Activated CD4-positive, alpha-beta T cell treated with anti-CD3 and anti-CD28 coated beads, Interleukin-2, amount 10 ng/mL, durations not matched to agents 24 days and 14 days (primary cell): ENCODE measurements at regions not wholly inside any gene's neighbourhood (a gene's known extent, or its start where the extent isn't known, plus 50 kb on each side); places are given as distances from the start of the nearest gene placed in this dataset.
A peak's percentile ranks its signal among the peaks of the same experiment; 100 is the strongest.

Source experiments
- DNase-seq: peaks from one replicate; pipeline ENCODE4 v3.0.0; 2022
- H3K27ac Mint-ChIP-seq: one replicate; pipeline ENCODE4 v1.8.0; 2022; ENCODE audit warnings: mild to moderate bottlenecking, mixed read lengths
- H3K27me3 Mint-ChIP-seq: one replicate; pipeline ENCODE4 v1.8.0; 2022; ENCODE audit warnings: mixed read lengths
- H3K36me3 Mint-ChIP-seq: one replicate; pipeline ENCODE4 v1.8.0; 2022; ENCODE audit warnings: low read depth, mild to moderate bottlenecking, mixed read lengths
- H3K4me1 Mint-ChIP-seq: one replicate; pipeline ENCODE4 v1.8.0; 2021; ENCODE audit warnings: mixed read lengths
- H3K4me3 Mint-ChIP-seq: one replicate; pipeline ENCODE4 v1.8.0; 2022; ENCODE audit warnings: mild to moderate bottlenecking, moderate library complexity, mixed read lengths
- H3K9me3 Mint-ChIP-seq: one replicate; pipeline ENCODE4 v1.8.0; 2021; ENCODE audit warnings: mixed read lengths
- intact Hi-C: fragments of 100-400 bp; cut with micrococcal nuclease; formaldehyde crosslinking; loops from one replicate; pipeline ENCODE4 v1.15.1; 2023

- H3K27ac Mint-ChIP-seq, result no peak overlapping the region
- H3K27me3 Mint-ChIP-seq, result no peaks in the 10 kb centered on the region
- H3K4me3 Mint-ChIP-seq, result no peak overlapping the region
- peaks cover 4% of the 10 kb centered on the region for H3K9me3 Mint-ChIP-seq
- peaks cover 8% of the 10 kb centered on the region for H3K36me3 Mint-ChIP-seq
- no peak for DNase-seq
- peaks cover 32% of the 10 kb centered on the region for H3K4me1 Mint-ChIP-seq
- intact Hi-C loops, result loop anchor here (2.0 to 5.0 kb wide), 3 partner anchors 23 to 467 kb away; partner anchors contain the start of genes AKT3 and DESI2
Observed at GRCh38 chr1:244318078-244318477, 133.6 kb downstream of the ADSS2 start.

GRCh38 chr1:244318512-244318911 is 133.2 kb downstream of the ADSS2 start:
- peak overlapping the region; percentile 60 for H3K27ac Mint-ChIP-seq
- intact Hi-C loops, result loop anchor here (2.0 to 5.0 kb wide), 3 partner anchors 22 to 468 kb away; partner anchors contain the start of genes AKT3 and DESI2
- peaks cover 35% of the 10 kb centered on the region for H3K4me1 Mint-ChIP-seq
- H3K36me3 Mint-ChIP-seq, result peaks cover 8% of the 10 kb centered on the region
- DNase-seq, result peak; percentile 70
- no peak overlapping the region for H3K4me3 Mint-ChIP-seq
- peaks cover 4% of the 10 kb centered on the region for H3K9me3 Mint-ChIP-seq
- H3K27me3 Mint-ChIP-seq, result no peaks in the 10 kb centered on the region

GRCh38 chr1:244319283-244320132 is 132.2 kb downstream of the ADSS2 start:
- peak overlapping the region; percentile 60 for H3K4me3 Mint-ChIP-seq
- peaks cover 8% of the 10 kb centered on the region for H3K36me3 Mint-ChIP-seq
- peaks cover 6% of the 10 kb centered on the region for H3K9me3 Mint-ChIP-seq
- H3K4me1 Mint-ChIP-seq, result peaks cover 43% of the 10 kb centered on the region
- H3K27me3 Mint-ChIP-seq, result no peaks in the 10 kb centered on the region
- H3K27ac Mint-ChIP-seq, result peak overlapping the region; percentile 84
- DNase-seq, result peak; percentile 85
- intact Hi-C loops, result loop anchor here (1.0 to 10.0 kb wide), 10 partner anchors 20 to 1065 kb away; partner anchors contain the start of genes AKT3, CEP170, COX20 and DESI2

GRCh38 chr1:244322181-244322580 is 129.5 kb downstream of the ADSS2 start:
- Mint-ChIP-seq H3K27ac (peak overlapping the region; percentile 93), H3K9me3 (peaks cover 7% of the 10 kb centered on the region), H3K36me3 (peaks cover 7% of the 10 kb centered on the region), H3K27me3 (no peaks in the 10 kb centered on the region), H3K4me3 (no peak overlapping the region), H3K4me1 (peaks cover 53% of the 10 kb centered on the region)
- no peak for DNase-seq
- intact Hi-C loops, result loop anchor here (5.0 to 10.0 kb wide), 3 partner anchors 513 to 1067 kb away; partner anchors contain the start of genes CEP170, COX20 and SDCCAG8

GRCh38 chr1:244322791-244323521 is 128.8 kb downstream of the ADSS2 start:
- Mint-ChIP-seq H3K27me3 (no peaks in the 10 kb centered on the region), H3K4me3 (peak overlapping the region; percentile 75), H3K27ac (peak overlapping the region; percentile 93), H3K36me3 (peaks cover 10% of the 10 kb centered on the region), H3K9me3 (peaks cover 10% of the 10 kb centered on the region), H3K4me1 (peaks cover 56% of the 10 kb centered on the region)
- intact Hi-C loops, result loop anchor here (1.0 to 10.0 kb wide), 6 partner anchors 24 to 1068 kb away; partner anchors contain the start of genes CEP170, COX20 and SDCCAG8
- peak; percentile 87 for DNase-seq

GRCh38 chr1:244324176-244324883 is 127.4 kb downstream of the ADSS2 start:
- Mint-ChIP-seq H3K36me3 (peaks cover 12% of the 10 kb centered on the region), H3K27me3 (no peaks in the 10 kb centered on the region), H3K9me3 (peaks cover 13% of the 10 kb centered on the region), H3K4me3 (peak overlapping the region; percentile 67), H3K4me1 (peaks cover 48% of the 10 kb centered on the region), H3K27ac (peak overlapping the region; percentile 93)
- DNase-seq, result peak; percentile 53
- intact Hi-C loops, result loop anchor here (5.0 to 10.0 kb wide), 3 partner anchors 510 to 1070 kb away; partner anchors contain the start of genes CEP170, COX20 and SDCCAG8

- intact Hi-C loops, result loop anchor here (10.0 kb wide), 2 partner anchors 510 to 1070 kb away; partner anchors contain the start of genes CEP170, COX20 and SDCCAG8
- Mint-ChIP-seq H3K27ac (peak overlapping the region; percentile 90), H3K36me3 (peaks cover 10% of the 10 kb centered on the region), H3K4me3 (peak overlapping the region; percentile 67), H3K4me1 (peaks cover 40% of the 10 kb centered on the region), H3K27me3 (peaks cover 1% of the 10 kb centered on the region), H3K9me3 (peaks cover 13% of the 10 kb centered on the region)
- DNase-seq, result peak; percentile 80
Observed at GRCh38 chr1:244325056-244325758, 126.5 kb downstream of the ADSS2 start.

- intact Hi-C loops, result loop anchor here (10.0 kb wide), 2 partner anchors 508 to 1072 kb away; partner anchors contain the start of genes CEP170, COX20 and SDCCAG8
- peaks cover 8% of the 10 kb centered on the region for H3K27me3 Mint-ChIP-seq
- no peak overlapping the region for H3K4me3 Mint-ChIP-seq
- H3K27ac Mint-ChIP-seq, result peak overlapping the region; percentile 7
- peak; percentile 50 for DNase-seq
- peaks cover 10% of the 10 kb centered on the region for H3K36me3 Mint-ChIP-seq
- H3K9me3 Mint-ChIP-seq, result peaks cover 13% of the 10 kb centered on the region
- peaks cover 38% of the 10 kb centered on the region for H3K4me1 Mint-ChIP-seq
Observed at GRCh38 chr1:244326757-244327156, 125.0 kb downstream of the ADSS2 start.

GRCh38 chr1:244327533-244327932 is 124.2 kb downstream of the ADSS2 start:
- Mint-ChIP-seq H3K4me3 (no peak overlapping the region), H3K4me1 (peaks cover 33% of the 10 kb centered on the region), H3K27me3 (peaks cover 10% of the 10 kb centered on the region), H3K36me3 (peaks cover 10% of the 10 kb centered on the region), H3K27ac (no peak overlapping the region), H3K9me3 (peaks cover 13% of the 10 kb centered on the region)
- no peak for DNase-seq
- intact Hi-C loops, result loop anchor here (10.0 kb wide), 2 partner anchors 507 to 1073 kb away; partner anchors contain the start of genes CEP170, COX20 and SDCCAG8

- Mint-ChIP-seq H3K27me3 (peaks cover 16% of the 10 kb centered on the region), H3K4me1 (peaks cover 26% of the 10 kb centered on the region), H3K27ac (no peak overlapping the region), H3K9me3 (peaks cover 13% of the 10 kb centered on the region), H3K4me3 (no peak overlapping the region), H3K36me3 (peaks cover 7% of the 10 kb centered on the region)
- no peak for DNase-seq
- intact Hi-C loops, result loop anchor here (10.0 kb wide), 2 partner anchors 506 to 1074 kb away; partner anchors contain the start of genes CEP170, COX20 and SDCCAG8
Observed at GRCh38 chr1:244328476-244328875, 123.2 kb downstream of the ADSS2 start.

- Mint-ChIP-seq H3K4me3 (no peak overlapping the region), H3K9me3 (peaks cover 17% of the 10 kb centered on the region), H3K27ac (no peak overlapping the region), H3K4me1 (peaks cover 17% of the 10 kb centered on the region), H3K36me3 (peaks cover 7% of the 10 kb centered on the region), H3K27me3 (peaks cover 27% of the 10 kb centered on the region)
- no peak for DNase-seq
- intact Hi-C loops, result loop anchor here (10.0 kb wide), 2 partner anchors 505 to 1075 kb away; partner anchors contain the start of genes CEP170, COX20 and SDCCAG8
Observed at GRCh38 chr1:244329591-244330317, 122.0 kb downstream of the ADSS2 start.

- peak; percentile 27 for DNase-seq
- peaks cover 12% of the 10 kb centered on the region for H3K4me1 Mint-ChIP-seq
- peaks cover 27% of the 10 kb centered on the region for H3K27me3 Mint-ChIP-seq
- no peak overlapping the region for H3K4me3 Mint-ChIP-seq
- peaks cover 7% of the 10 kb centered on the region for H3K36me3 Mint-ChIP-seq
- H3K9me3 Mint-ChIP-seq, result peaks cover 18% of the 10 kb centered on the region
- intact Hi-C loops, result no loop called here
- H3K27ac Mint-ChIP-seq, result no peak overlapping the region
Observed at GRCh38 chr1:244330318-244330625, 121.4 kb downstream of the ADSS2 start.
